ENCODE measurements at regions not wholly inside any gene's neighbourhood (a gene's known extent, or its start where the extent isn't known, plus 50 kb on each side); places are given as distances from the start of the nearest gene placed in this dataset.

DNA sequence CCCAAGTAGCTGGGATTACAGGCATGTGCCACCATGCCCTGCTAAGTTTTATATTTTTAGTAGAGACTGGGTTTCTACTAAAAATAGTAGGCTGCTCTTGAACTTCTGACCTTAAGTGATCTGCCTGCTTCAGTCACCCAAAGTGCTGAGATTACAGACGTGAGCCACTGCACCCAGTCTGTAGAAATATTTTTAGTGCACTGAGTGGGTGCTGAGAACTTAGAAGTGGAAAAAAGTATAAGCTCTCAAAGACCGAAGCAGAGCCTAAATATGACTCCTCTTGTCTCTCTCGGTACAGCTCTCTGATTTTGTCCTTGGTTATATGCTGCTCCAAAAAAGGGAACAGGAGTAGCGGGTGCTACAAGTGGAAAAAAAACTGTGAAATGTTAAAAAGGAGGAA lies 353.8 kb upstream of the IZUMO3 start:
- no peak overlapping the region for H2AFZ ChIP-seq (ENCODE audit: low read depth)
- no peak overlapping the region for H3K9ac ChIP-seq
- TF ChIP-seq, protein P1, sequence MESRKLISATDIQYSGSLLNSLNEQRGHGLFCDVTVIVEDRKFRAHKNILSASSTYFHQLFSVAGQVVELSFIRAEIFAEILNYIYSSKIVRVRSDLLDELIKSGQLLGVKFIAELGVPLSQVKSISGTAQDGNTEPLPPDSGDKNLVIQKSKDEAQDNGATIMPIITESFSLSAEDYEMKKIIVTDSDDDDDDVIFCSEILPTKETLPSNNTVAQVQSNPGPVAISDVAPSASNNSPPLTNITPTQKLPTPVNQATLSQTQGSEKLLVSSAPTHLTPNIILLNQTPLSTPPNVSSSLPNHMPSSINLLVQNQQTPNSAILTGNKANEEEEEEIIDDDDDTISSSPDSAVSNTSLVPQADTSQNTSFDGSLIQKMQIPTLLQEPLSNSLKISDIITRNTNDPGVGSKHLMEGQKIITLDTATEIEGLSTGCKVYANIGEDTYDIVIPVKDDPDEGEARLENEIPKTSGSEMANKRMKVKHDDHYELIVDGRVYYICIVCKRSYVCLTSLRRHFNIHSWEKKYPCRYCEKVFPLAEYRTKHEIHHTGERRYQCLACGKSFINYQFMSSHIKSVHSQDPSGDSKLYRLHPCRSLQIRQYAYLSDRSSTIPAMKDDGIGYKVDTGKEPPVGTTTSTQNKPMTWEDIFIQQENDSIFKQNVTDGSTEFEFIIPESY (IDR thresholded peaks at IDR 0.05; ENCODE audit: borderline replicate concordance, low read depth) = no peak
- TF ChIP-seq MAX (IDR thresholded peaks at IDR 0.05; ENCODE audit: low read depth) (no peak), EP300 (IDR thresholded peaks at IDR 0.05; ENCODE audit: borderline replicate concordance in 1 of 2, low read depth in 1 of 2, low read length in 1 of 2) (no peak), FOSL2 (IDR thresholded peaks at IDR 0.05; ENCODE audit: borderline replicate concordance, low read depth) (no peak), EZH2phosphoT487 (IDR thresholded peaks at IDR 0.05; ENCODE audit: borderline replicate concordance, low read depth) (no peak), RCOR1 (IDR thresholded peaks at IDR 0.05; ENCODE audit: low read length) (no peak), RXRA (IDR thresholded peaks at IDR 0.05; ENCODE audit: borderline replicate concordance, low read depth) (no peak), FOXM1 (IDR thresholded peaks at IDR 0.05; ENCODE audit: low read depth) (no peak), GABPA (IDR thresholded peaks at IDR 0.05; ENCODE audit: low read depth) (no peak), SIN3A (IDR thresholded peaks at IDR 0.05; ENCODE audit: borderline replicate concordance, low read depth, low read length) (no peak), POLR2AphosphoS5 (IDR thresholded peaks at IDR 0.05; ENCODE audit: low read depth, low read length) (no peak), RAD21 (IDR thresholded peaks at IDR 0.05; ENCODE audit: low read length) (no peak), RFX5 (IDR thresholded peaks at IDR 0.05; ENCODE audit: low read length) (no peak), MXI1 (IDR thresholded peaks at IDR 0.05; ENCODE audit: low read depth, low read length) (no peak), CHD2 (IDR thresholded peaks at IDR 0.05; ENCODE audit: low read length, partially characterized antibody) (no peak)
- TF ChIP-seq, protein P2, sequence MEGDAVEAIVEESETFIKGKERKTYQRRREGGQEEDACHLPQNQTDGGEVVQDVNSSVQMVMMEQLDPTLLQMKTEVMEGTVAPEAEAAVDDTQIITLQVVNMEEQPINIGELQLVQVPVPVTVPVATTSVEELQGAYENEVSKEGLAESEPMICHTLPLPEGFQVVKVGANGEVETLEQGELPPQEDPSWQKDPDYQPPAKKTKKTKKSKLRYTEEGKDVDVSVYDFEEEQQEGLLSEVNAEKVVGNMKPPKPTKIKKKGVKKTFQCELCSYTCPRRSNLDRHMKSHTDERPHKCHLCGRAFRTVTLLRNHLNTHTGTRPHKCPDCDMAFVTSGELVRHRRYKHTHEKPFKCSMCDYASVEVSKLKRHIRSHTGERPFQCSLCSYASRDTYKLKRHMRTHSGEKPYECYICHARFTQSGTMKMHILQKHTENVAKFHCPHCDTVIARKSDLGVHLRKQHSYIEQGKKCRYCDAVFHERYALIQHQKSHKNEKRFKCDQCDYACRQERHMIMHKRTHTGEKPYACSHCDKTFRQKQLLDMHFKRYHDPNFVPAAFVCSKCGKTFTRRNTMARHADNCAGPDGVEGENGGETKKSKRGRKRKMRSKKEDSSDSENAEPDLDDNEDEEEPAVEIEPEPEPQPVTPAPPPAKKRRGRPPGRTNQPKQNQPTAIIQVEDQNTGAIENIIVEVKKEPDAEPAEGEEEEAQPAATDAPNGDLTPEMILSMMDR (IDR thresholded peaks at IDR 0.05) = no peak
- TF ChIP-seq, protein P3, sequence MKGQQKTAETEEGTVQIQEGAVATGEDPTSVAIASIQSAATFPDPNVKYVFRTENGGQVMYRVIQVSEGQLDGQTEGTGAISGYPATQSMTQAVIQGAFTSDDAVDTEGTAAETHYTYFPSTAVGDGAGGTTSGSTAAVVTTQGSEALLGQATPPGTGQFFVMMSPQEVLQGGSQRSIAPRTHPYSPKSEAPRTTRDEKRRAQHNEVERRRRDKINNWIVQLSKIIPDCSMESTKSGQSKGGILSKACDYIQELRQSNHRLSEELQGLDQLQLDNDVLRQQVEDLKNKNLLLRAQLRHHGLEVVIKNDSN (IDR thresholded peaks at IDR 0.05; ENCODE audit: borderline replicate concordance, low read depth) = no peak
- H3K4me3 ChIP-seq (ENCODE audit: low read depth in 2 of 2, low read length in 1 of 2) = no peak overlapping the region
- no peak overlapping the region for H3K4me2 ChIP-seq
- no peaks in the 10 kb centered on the region for H3K27me3 ChIP-seq (ENCODE audit: insufficient read depth)
- no peak for DNase-seq
- H4K20me1 ChIP-seq (ENCODE audit: insufficient read depth) = no peaks in the 10 kb centered on the region
- 41% methylated on average over 4 of the region's 4 CpGs for WGBS (ENCODE audit: low lambda C conversion rate)
- H3F3A ChIP-seq (replicated peaks; ENCODE audit: insufficient read depth) = no peaks in the 10 kb centered on the region
- ChIA-PET POLR2A (no interaction called here), CTCF (interaction anchor here (0.7 kb wide), 1 partner anchor 1827 kb away, joined by 3 read pairs; no protein-coding TSS in a partner anchor)
- no peaks in the 10 kb centered on the region for H3K4me1 ChIP-seq (ENCODE audit: control insufficient read depth in 1 of 2, insufficient read depth in 2 of 2, low read depth in 1 of 2, low read length in 1 of 2)
- H3K9me2 ChIP-seq = 0 out of 2 replicates have a peak, but pooled peaks cover 3% of the 10 kb centered on the region
- no peaks in the 10 kb centered on the region for H3K36me3 ChIP-seq (replicated peaks in 1 of 2; ENCODE audit: control insufficient read depth in 1 of 2, insufficient read depth in 2 of 2, low read length in 1 of 2)
- H3K79me2 ChIP-seq (ENCODE audit: insufficient read depth) = no peaks in the 10 kb centered on the region
- no peaks in the 10 kb centered on the region for H3K9me3 ChIP-seq
- H3K27ac ChIP-seq (ENCODE audit: low read depth in 2 of 2, low read length in 1 of 2) = no peak overlapping the region
